Glutamatergic neuron (in vitro differentiated cells): ENCODE measurements at regions not wholly inside any gene's neighbourhood (a gene's known extent, or its start where the extent isn't known, plus 50 kb on each side); places are given as distances from the start of the nearest gene placed in this dataset.

Experiments
- DNase-seq: peaks from one replicate; pipeline ENCODE4 v3.0.0; 2022
- H3K27ac Mint-ChIP-seq: one replicate; pipeline ENCODE4 v1.8.0; 2020; ENCODE audit warnings: mild to moderate bottlenecking, mixed read lengths, inconsistent platforms; ENCODE audit not compliant: unreplicated experiment
- H3K27me3 Mint-ChIP-seq: one replicate; pipeline ENCODE4 v1.8.0; 2020; ENCODE audit warnings: mild to moderate bottlenecking, moderate library complexity, mixed read lengths, inconsistent platforms; ENCODE audit not compliant: unreplicated experiment
- H3K36me3 Mint-ChIP-seq: one replicate; pipeline ENCODE4 v1.8.0; 2020; ENCODE audit warnings: mild to moderate bottlenecking, mixed read lengths, inconsistent platforms; ENCODE audit not compliant: unreplicated experiment
- H3K4me1 Mint-ChIP-seq: one replicate; pipeline ENCODE4 v1.8.0; 2020; ENCODE audit warnings: mild to moderate bottlenecking, low read depth, mixed read lengths, inconsistent platforms; ENCODE audit not compliant: unreplicated experiment
- H3K4me3 Mint-ChIP-seq: one replicate; pipeline ENCODE4 v1.8.0; 2020; ENCODE audit warnings: mild to moderate bottlenecking, mixed read lengths, inconsistent platforms; ENCODE audit not compliant: unreplicated experiment
- H3K9me3 Mint-ChIP-seq: one replicate; pipeline ENCODE4 v1.8.0; 2020; ENCODE audit warnings: mild to moderate bottlenecking, moderate library complexity, mixed read lengths, inconsistent platforms; ENCODE audit not compliant: unreplicated experiment
- TF ChIP-seq, protein P1 (sequence below): fragments of 200-600 bp; sonication (generic); IDR thresholded peaks from one replicate; pipeline ENCODE4 v1.5.0; 2021; ENCODE audit not compliant: partially characterized antibody, unreplicated experiment

DNA sequence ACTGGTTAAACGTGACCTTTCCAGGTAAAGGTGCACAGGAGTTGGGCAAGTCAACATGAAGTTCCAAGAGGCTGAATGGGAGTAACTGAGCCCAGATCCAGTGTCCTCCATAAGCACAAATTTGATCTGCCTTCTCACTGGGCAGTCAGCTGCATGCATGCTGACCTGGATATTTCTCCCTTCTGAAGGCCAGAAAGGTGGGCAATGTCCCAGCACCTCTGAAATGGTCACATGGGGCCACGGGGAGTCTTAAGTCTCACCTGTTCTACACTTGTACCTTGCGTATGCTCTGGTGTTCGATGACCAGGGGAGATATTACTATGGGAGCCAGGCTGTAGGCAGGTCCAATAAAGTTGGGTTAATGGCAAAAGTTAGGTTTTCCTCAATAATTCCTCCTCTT is 240.2 kb downstream of the SIPA1L2 start:
- Mint-ChIP-seq H3K27me3 (peaks cover 6% of the 10 kb centered on the region), H3K27ac (no peak overlapping the region), H3K9me3 (peaks cover 2% of the 10 kb centered on the region), H3K36me3 (peaks cover 4% of the 10 kb centered on the region), H3K4me3 (no peak overlapping the region), H3K4me1 (peaks cover 2% of the 10 kb centered on the region)
- DNase-seq, result no peak
- TF ChIP-seq, protein P1, sequence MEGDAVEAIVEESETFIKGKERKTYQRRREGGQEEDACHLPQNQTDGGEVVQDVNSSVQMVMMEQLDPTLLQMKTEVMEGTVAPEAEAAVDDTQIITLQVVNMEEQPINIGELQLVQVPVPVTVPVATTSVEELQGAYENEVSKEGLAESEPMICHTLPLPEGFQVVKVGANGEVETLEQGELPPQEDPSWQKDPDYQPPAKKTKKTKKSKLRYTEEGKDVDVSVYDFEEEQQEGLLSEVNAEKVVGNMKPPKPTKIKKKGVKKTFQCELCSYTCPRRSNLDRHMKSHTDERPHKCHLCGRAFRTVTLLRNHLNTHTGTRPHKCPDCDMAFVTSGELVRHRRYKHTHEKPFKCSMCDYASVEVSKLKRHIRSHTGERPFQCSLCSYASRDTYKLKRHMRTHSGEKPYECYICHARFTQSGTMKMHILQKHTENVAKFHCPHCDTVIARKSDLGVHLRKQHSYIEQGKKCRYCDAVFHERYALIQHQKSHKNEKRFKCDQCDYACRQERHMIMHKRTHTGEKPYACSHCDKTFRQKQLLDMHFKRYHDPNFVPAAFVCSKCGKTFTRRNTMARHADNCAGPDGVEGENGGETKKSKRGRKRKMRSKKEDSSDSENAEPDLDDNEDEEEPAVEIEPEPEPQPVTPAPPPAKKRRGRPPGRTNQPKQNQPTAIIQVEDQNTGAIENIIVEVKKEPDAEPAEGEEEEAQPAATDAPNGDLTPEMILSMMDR, result no peak

DNA sequence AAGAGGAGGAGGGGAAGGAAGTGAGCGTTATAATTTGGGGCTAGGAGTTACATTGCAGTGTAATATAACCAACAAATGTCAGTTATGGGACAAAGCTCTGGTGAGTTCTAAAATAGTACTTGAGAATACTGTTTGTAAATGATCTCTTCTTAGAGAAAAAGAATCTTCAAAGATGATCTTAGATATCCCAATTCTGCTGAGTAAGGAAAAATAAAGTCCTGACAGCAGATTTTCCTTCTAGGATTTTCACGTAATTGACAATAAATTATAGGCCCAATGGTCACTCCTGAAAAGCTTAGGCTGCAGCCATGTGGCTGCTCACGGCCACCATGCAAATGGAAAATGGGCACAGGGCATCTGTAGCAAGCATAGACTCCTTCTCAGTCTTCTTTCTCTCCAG is 241.6 kb downstream of the SIPA1L2 start:
- TF ChIP-seq, protein P1, result no peak
- DNase-seq, result no peak
- Mint-ChIP-seq H3K4me3 (peak overlapping the region; percentile 25), H3K27ac (no peak overlapping the region), H3K27me3 (peaks cover 7% of the 10 kb centered on the region), H3K9me3 (peaks cover 4% of the 10 kb centered on the region), H3K4me1 (no peaks in the 10 kb centered on the region), H3K36me3 (peaks cover 4% of the 10 kb centered on the region)

DNA sequence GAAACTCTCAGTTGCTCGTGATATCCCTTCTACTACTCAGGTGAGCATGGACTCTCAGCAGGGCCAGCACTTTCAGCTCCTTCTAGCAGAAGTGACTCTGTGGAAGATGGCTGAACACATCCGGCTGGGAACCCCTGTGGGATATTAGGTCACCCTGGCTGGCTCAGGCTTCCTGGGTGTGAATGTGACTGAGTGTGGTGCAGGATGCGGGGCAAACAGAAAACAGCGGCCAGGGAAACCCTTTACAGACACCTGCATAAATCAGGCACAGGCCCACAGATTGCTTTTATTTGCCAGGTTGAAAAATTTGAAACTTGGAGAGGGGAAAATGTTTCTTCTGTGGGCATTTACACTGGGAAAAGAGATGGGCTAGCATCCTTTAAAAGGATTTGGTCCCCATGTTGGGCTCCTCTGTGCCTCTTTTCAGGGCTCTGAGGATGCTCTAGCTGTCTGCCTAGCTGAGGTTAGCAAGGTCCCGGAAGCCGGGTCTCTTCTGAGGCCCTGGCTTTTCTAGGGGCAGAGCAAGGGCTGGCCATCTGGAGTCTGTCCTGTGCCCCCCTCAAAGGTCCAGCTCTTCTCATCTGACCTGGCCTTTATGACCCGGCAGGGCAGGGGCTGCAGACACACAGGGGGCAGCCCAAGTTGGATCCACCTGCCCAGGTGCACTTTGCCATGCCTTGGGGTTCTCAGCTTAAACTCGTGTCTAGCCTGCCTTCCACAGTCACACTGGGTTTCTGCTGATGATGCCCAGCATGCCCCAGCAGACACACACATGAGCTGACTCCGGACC is 243.0 kb downstream of the SIPA1L2 start:
- H3K9me3 Mint-ChIP-seq, result peaks cover 4% of the 10 kb centered on the region
- H3K4me3 Mint-ChIP-seq, result no peak overlapping the region
- peaks cover 4% of the 10 kb centered on the region for H3K36me3 Mint-ChIP-seq
- H3K27me3 Mint-ChIP-seq, result peaks cover 9% of the 10 kb centered on the region
- H3K27ac Mint-ChIP-seq, result no peak overlapping the region
- peaks cover under 1% of the 10 kb centered on the region for H3K4me1 Mint-ChIP-seq
- DNase-seq, result no peak
- TF ChIP-seq, protein P1, result no peak

DNA sequence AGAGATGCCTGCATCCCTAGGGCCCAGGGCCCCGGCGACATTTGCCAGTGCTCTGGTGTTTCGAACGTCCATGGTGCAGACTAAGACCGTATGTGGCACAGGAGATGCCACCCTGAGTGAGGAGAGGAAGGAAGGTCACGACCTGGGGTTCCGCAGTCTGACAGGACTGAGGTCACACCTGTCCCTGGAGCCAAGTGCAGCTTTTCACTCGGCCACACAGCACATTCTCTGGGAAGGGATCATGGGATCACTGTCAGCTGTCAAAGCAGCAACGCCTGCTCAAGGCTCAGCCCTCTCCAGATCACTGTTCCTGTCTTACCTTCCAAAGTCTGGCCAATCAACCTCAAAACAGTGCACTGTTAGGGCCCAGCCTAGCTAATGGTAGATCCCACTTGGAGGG is 243.6 kb downstream of the SIPA1L2 start:
- TF ChIP-seq, protein P1, result no peak
- Mint-ChIP-seq H3K27ac (no peak overlapping the region), H3K36me3 (peaks cover 4% of the 10 kb centered on the region), H3K9me3 (peaks cover 4% of the 10 kb centered on the region), H3K4me1 (peaks cover 7% of the 10 kb centered on the region), H3K27me3 (peaks cover 9% of the 10 kb centered on the region), H3K4me3 (no peak overlapping the region)
- no peak for DNase-seq

DNA sequence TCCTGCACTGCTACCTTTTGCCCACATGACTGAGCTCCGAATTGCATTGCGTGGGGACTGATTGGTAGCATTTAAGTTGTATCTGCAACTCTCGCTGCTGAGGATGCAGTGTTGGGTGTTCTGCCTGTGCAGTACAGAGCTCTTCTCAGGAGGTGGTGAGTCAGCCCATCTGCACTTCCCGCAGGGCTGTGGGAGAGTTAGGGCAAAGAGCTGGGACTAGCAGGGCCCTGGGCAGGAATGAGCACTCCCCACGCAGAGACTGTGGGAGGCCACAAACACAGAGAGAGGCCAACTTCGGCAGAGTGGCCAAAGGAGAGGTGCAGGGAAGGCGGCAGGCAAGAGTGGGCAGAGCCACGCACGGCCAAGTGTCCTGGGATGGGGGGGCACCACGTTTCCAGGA is 244.7 kb downstream of the SIPA1L2 start:
- no peak for DNase-seq
- Mint-ChIP-seq H3K4me1 (peaks cover 7% of the 10 kb centered on the region), H3K36me3 (peaks cover 4% of the 10 kb centered on the region), H3K27me3 (peaks cover 9% of the 10 kb centered on the region), H3K27ac (no peak overlapping the region), H3K9me3 (peaks cover 4% of the 10 kb centered on the region), H3K4me3 (no peak overlapping the region)
- TF ChIP-seq, protein P1, result no peak
